T-cell (primary cell): ENCODE measurements at regions not wholly inside any gene's neighbourhood (a gene's known extent, or its start where the extent isn't known, plus 50 kb on each side); places are given as distances from the start of the nearest gene placed in this dataset.

Experiments
- ATAC-seq, 4 experiments: fragments of 200-7000 bp in 3 of 4; fragments of 150-1000 bp in 1 of 4; cut with Tn5 transposase; replicated peaks in 1 of 4; 1 replicate in 3 of 4; 2 replicates in 1 of 4; pipeline ENCODE4 v1.10.0; 2021; ENCODE audit warnings: moderate library complexity in 3 of 4, mild to moderate bottlenecking in 2 of 4, moderate number of reproducible peaks in 1 of 4
- CTCF ChIA-PET, 2 donors: fragments of 300-600 bp; sonication (Branson Sonifier 250); formaldehyde crosslinking; loops; one replicate each; lab custom pipeline; 2022; ENCODE audit warnings: antibody characterized with exemption in 2 of 2; lab: Charles Lee
- POLR2A ChIA-PET, 2 donors: fragments of 300-600 bp; sonication (Branson Sonifier 250); formaldehyde crosslinking; loops; one replicate each; lab custom pipeline; 2022; ENCODE audit warnings: antibody characterized with exemption in 2 of 2; lab: Charles Lee
- DNase-seq, 35 experiments: peaks; one replicate each; pipeline versions ENCODE4 v3.0.0 to v3.0.0-alpha.2; 2013 to 2023
- H3K27ac ChIP-seq: one replicate; pipeline ENCODE4 v1.5.1; 2013; ENCODE audit warnings: low read length
- H3K27me3 ChIP-seq, 2 experiments: replicated peaks in 1 of 2; 1 replicate in 1 of 2; 2 replicates in 1 of 2; pipeline versions ENCODE4 v1.6.1 to v1.7.0; 2013; ENCODE audit warnings: low read length in 1 of 2, mixed read lengths in 1 of 2; ENCODE audit not compliant: control insufficient read depth in 2 of 2, insufficient read depth in 2 of 2; ENCODE audit errors: extremely low read depth in 1 of 2
- H3K36me3 ChIP-seq, 2 donors: 1 replicate in 1 of 2; 2 replicates in 1 of 2; pipeline versions ENCODE4 v1.6.1 to v1.7.0; 2013; ENCODE audit warnings: low read length in 1 of 2; ENCODE audit not compliant: control insufficient read depth in 2 of 2, insufficient read depth in 1 of 2; ENCODE audit errors: extremely low read depth in 1 of 2
- H3K4me1 ChIP-seq, 2 experiments: 1 replicate in 1 of 2; 2 replicates in 1 of 2; pipeline versions ENCODE4 v1.6.1 to v1.7.0; 2013; ENCODE audit warnings: low read length in 2 of 2, mixed read lengths in 1 of 2; ENCODE audit not compliant: insufficient read depth in 2 of 2, control insufficient read depth in 1 of 2; ENCODE audit errors: extremely low read depth in 1 of 2
- H3K4me3 ChIP-seq, 2 donors: 1 replicate in 1 of 2; 2 replicates in 1 of 2; pipeline versions ENCODE4 v1.5.1 to v1.7.0; 2013; ENCODE audit warnings: mild to moderate bottlenecking in 2 of 2, low read length in 1 of 2, moderate library complexity in 1 of 2; ENCODE audit not compliant: control insufficient read depth in 1 of 2; ENCODE audit errors: extremely low read depth in 1 of 2
- H3K9me3 ChIP-seq: 2 replicates; pipeline ENCODE4 v1.7.0; 2013
- H3K27ac Mint-ChIP-seq, 2 donors: one replicate each; pipeline ENCODE4 v1.8.0; 2020 to 2021; ENCODE audit warnings: mild to moderate bottlenecking in 2 of 2, mixed read lengths in 2 of 2
- H3K27me3 Mint-ChIP-seq, 2 donors: one replicate each; pipeline ENCODE4 v1.8.0; 2021 to 2022; ENCODE audit warnings: mixed read lengths in 2 of 2
- H3K36me3 Mint-ChIP-seq: one replicate; pipeline ENCODE4 v1.8.0; 2021; ENCODE audit warnings: mixed read lengths
- H3K4me1 Mint-ChIP-seq, 3 donors: one replicate each; pipeline ENCODE4 v1.8.0; 2020 to 2022; ENCODE audit warnings: mixed read lengths in 3 of 3, mild to moderate bottlenecking in 1 of 3
- H3K4me3 Mint-ChIP-seq, 3 donors: one replicate each; pipeline ENCODE4 v1.8.0; 2020 to 2022; ENCODE audit warnings: mild to moderate bottlenecking in 3 of 3, mixed read lengths in 3 of 3, moderate library complexity in 3 of 3
- H3K9me3 Mint-ChIP-seq, 3 donors: one replicate each; pipeline ENCODE4 v1.8.0; 2020 to 2022; ENCODE audit warnings: mixed read lengths in 3 of 3
- WGBS: methylation state at CpG from one replicate; pipeline ENCODE4 v1.1.5; 2013; ENCODE audit warnings: missing lambda C conversion rate; ENCODE audit not compliant: insufficient coverage; 5-methylcytosine and 5-hydroxymethylcytosine counted together

DNA sequence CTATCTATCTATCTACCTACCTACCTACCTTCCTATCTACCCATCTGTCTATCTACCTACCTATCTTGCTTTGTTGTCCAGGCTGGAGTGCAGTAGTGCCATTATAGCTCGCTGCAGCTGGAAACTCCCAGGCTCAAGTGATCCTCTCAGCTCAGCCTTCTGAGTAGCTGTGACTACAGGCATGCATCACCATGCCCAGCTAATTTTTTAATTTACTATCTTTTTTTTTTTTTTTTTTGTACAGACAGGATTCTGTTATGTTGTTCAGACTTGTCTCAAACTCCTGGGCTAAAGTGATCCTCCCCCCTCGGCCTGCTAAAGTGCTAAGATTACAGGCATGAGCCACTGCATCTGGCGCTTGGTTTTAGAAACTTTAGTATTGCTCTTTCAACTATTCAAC, 762.4 kb downstream of the SLC6A15 start:
- H3K27ac ChIP-seq, result no peak overlapping the region
- Mint-ChIP-seq H3K9me3 (peaks cover 5 to 28% (median 13%) of the 10 kb centered on the region in 3 donors), H3K36me3 (no peaks in the 10 kb centered on the region), H3K4me3 (no peak overlapping the region), H3K4me1 (no peaks in the 10 kb centered on the region), H3K27ac (no peak overlapping the region), H3K27me3 (no peaks in the 10 kb centered on the region)
- no peaks in the 10 kb centered on the region for H3K27me3 ChIP-seq
- no peaks in the 10 kb centered on the region for H3K36me3 ChIP-seq
- no peaks in the 10 kb centered on the region for H3K9me3 ChIP-seq
- no peak for ATAC-seq
- DNase-seq, result no peak
- ChIA-PET POLR2A (interaction anchor here in 1 of 2 donors (0.6 kb wide), 2 partner anchors 27 to 1316 kb away, joined by 4 read pairs; no protein-coding TSS in a partner anchor), CTCF (no interaction called here)
- H3K4me3 ChIP-seq, result no peak overlapping the region
- no peaks in the 10 kb centered on the region for H3K4me1 ChIP-seq
- WGBS, result 75% methylated on average over 1 of the region's 3 CpGs

DNA sequence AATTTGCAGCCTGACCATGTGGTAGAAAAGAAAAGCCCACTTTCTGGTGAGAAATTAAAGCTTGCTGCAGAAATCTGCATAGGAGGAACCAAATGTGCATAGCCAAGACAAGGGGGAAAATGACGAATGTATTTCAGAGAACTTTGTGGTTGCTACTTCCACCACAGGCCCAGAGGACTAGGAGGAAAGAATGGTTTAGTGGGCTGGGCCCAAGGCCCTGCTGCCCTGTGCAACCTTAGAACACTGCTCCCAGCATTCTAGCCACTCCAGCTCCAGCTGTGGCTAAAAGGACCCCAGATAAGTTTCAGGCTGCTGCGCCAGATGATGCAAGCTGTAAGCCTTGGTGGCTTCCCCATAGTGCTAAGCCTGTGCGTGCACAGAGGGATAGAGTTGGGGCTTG, 764.3 kb downstream of the SLC6A15 start:
- Mint-ChIP-seq H3K27ac (no peak overlapping the region), H3K4me3 (no peak overlapping the region), H3K36me3 (no peaks in the 10 kb centered on the region), H3K9me3 (peaks cover 5 to 23% (median 11%) of the 10 kb centered on the region in 3 donors), H3K27me3 (no peaks in the 10 kb centered on the region), H3K4me1 (no peaks in the 10 kb centered on the region)
- H3K36me3 ChIP-seq, result no peaks in the 10 kb centered on the region
- WGBS, result 80% methylated on average over 2 of the region's 3 CpGs
- no peaks in the 10 kb centered on the region for H3K9me3 ChIP-seq
- DNase-seq (no peak), ATAC-seq (no peak)
- POLR2A ChIA-PET, result no interaction called here
- no peaks in the 10 kb centered on the region for H3K27me3 ChIP-seq
- no peak overlapping the region for H3K4me3 ChIP-seq
- CTCF ChIA-PET, result no interaction called here
- no peaks in the 10 kb centered on the region for H3K4me1 ChIP-seq
- H3K27ac ChIP-seq, result no peak overlapping the region

DNA sequence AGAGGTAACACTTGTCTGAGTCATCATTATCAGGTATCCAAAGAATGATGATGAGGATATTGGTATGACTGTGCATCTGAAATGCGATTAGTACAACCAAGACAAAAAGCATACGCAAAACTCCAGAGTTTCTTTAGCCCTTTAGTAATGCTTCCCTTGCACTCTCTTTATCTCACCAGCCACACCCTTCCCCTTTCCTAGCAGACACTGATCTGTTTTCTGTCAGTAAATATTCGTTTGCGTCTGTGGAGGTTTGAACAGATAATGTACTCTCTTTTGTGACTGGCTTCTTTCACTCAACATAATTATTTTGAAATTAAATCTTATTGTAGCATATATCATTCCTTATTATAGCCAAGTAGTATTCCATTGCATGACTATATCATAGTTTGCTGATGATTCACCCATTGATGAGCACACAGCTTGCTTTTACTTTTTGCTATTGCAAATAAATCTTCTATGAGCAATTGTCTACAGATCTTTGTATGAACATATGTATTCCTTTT, 775.7 kb downstream of the SLC6A15 start:
- Mint-ChIP-seq H3K27me3 (no peaks in the 10 kb centered on the region), H3K27ac (no peak overlapping the region), H3K4me3 (no peak overlapping the region), H3K4me1 (no peaks in the 10 kb centered on the region), H3K9me3 (peaks cover 0 to 9% (median 6%) of the 10 kb centered on the region in 3 donors), H3K36me3 (no peaks in the 10 kb centered on the region)
- no peak overlapping the region for H3K4me3 ChIP-seq
- H3K36me3 ChIP-seq, result no peaks in the 10 kb centered on the region
- no peak for DNase-seq
- POLR2A ChIA-PET, result interaction anchor here in 1 of 2 donors (0.6 kb wide), 1 partner anchor 321 kb away, joined by 4 read pairs; no protein-coding TSS in a partner anchor
- CTCF ChIA-PET, result no interaction called here
- ATAC-seq, result no peak
- whole genome bisulfite sequencing, result no CpG with 5 or more reads among the region's 4 CpGs
- no peak overlapping the region for H3K27ac ChIP-seq
- no peaks in the 10 kb centered on the region for H3K4me1 ChIP-seq
- H3K9me3 ChIP-seq, result no peaks in the 10 kb centered on the region
- H3K27me3 ChIP-seq, result no peaks in the 10 kb centered on the region

DNA sequence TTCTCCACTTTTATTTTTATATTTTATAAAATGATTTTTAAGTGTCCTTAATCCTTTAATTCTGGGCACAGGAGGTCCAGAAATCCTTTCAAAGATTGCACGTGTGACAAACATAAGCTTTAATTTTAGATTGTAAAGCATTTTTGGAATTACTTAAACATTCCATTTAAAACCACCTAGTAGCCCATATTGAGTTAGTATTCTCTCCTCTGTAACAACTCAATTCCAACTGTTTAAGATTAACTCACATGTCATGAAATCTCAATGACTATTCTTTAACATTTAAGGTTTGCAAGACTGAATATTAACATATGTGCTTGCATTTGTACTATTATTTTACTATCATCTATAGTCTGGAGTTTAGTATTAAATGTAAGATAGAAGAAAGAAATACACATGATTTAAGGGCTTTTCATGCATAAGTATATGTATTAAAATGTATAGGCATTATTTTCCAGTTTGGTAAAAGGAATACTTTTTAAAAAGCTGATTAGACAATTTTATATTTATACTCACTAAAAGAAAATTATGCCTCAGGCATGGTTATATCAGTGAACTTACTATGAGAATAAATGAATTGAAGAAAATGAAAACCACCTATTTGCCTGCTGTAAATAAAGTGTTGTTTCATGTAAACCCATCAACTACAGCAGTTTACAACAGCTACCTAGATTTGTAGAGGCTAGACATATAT, 776.9 kb downstream of the SLC6A15 start:
- H3K36me3 ChIP-seq, result no peaks in the 10 kb centered on the region
- no CpG with 5 or more reads among the region's 1 CpG for WGBS
- no peak for ATAC-seq

DNA sequence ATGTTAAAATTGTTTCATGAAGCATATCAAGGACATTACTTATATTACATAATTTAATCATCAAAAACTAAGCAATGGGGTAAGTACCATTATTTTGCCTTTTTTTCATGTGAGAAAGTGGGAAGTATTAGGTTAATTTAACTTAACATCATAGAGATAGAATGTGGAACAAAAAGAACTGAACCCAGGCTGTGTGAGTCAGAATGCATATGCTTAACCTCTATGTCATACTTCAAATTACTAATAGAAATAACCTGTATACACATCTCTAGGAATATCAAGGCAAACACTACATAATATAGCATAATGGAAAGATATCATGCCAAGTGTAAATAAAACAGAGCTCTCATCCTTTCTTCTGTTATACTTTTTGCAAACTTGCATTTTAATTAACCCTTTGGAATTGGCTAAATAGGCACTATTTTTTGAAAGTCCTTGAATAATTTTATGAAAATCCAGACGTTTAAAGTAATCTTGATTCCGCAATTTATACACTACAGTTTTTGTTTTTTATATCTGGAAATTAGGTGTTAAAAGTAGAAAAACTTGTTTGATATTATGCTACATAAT, 777.7 kb downstream of the SLC6A15 start:
- Histone ChIP-seq H3K4me1 (no peaks in the 10 kb centered on the region), H3K4me3 (no peak overlapping the region), H3K27me3 (no peaks in the 10 kb centered on the region), H3K9me3 (no peaks in the 10 kb centered on the region), H3K27ac (no peak overlapping the region), H3K36me3 (no peaks in the 10 kb centered on the region)
- ATAC-seq, result no peak
- ChIA-PET POLR2A (no interaction called here), CTCF (interaction anchor here in 1 of 2 donors (0.7 kb wide), 1 partner anchor 56 kb away, joined by 3 read pairs; no protein-coding TSS in a partner anchor)
- no peak overlapping the region for H3K4me3 Mint-ChIP-seq
- no peak overlapping the region for H3K27ac Mint-ChIP-seq
- no peaks in the 10 kb centered on the region for H3K36me3 Mint-ChIP-seq
- no CpG with 5 or more reads among the region's 2 CpGs for WGBS
- no peaks in the 10 kb centered on the region for H3K27me3 Mint-ChIP-seq
- peaks cover 0 to 4% (median 0%) of the 10 kb centered on the region in 3 donors for H3K9me3 Mint-ChIP-seq
- H3K4me1 Mint-ChIP-seq, result no peaks in the 10 kb centered on the region
- DNase-seq, result no peak

More for the DNA sequence above, 776.9 kb downstream of the SLC6A15 start:
- Histone ChIP-seq H3K4me1 (no peaks in the 10 kb centered on the region), H3K4me3 (no peak overlapping the region), H3K27me3 (no peaks in the 10 kb centered on the region), H3K9me3 (no peaks in the 10 kb centered on the region), H3K27ac (no peak overlapping the region)
- H3K36me3 Mint-ChIP-seq, result no peaks in the 10 kb centered on the region
- H3K27me3 Mint-ChIP-seq, result no peaks in the 10 kb centered on the region
- H3K4me1 Mint-ChIP-seq, result no peaks in the 10 kb centered on the region
- no peak overlapping the region for H3K27ac Mint-ChIP-seq
- H3K9me3 Mint-ChIP-seq, result peaks cover 0 to 8% (median 7%) of the 10 kb centered on the region in 3 donors
- no peak for DNase-seq
- ChIA-PET CTCF (no interaction called here), POLR2A (no interaction called here)
- H3K4me3 Mint-ChIP-seq, result no peak overlapping the region

DNA sequence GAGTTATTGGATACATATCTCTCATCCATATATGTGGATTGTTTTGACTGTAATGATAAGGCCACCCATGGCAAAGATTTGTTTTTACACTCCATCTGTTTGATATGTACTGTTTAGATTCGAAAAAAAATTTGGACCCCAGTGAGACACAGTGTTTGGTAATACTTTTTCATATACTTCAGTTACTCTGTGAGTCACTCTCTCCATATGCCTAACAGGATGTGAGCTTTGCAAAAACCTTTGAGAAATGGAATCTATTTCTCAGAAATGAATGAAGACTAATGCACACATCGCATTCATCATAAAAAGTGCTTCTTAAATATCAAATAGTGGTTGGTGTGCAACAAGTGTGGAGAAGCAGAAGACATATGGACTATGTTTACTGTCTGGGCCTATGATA, 781.5 kb downstream of the SLC6A15 start:
- POLR2A ChIA-PET, result no interaction called here

More for the DNA sequence above, 781.5 kb downstream of the SLC6A15 start:
- no CpG with 5 or more reads among the region's 2 CpGs for WGBS
- Mint-ChIP-seq H3K4me1 (no peaks in the 10 kb centered on the region), H3K4me3 (no peak overlapping the region), H3K36me3 (no peaks in the 10 kb centered on the region), H3K9me3 (peaks cover 0 to 4% (median 0%) of the 10 kb centered on the region in 3 donors), H3K27me3 (no peaks in the 10 kb centered on the region), H3K27ac (no peak overlapping the region)
- Histone ChIP-seq H3K4me3 (no peak overlapping the region), H3K4me1 (no peaks in the 10 kb centered on the region), H3K27ac (no peak overlapping the region), H3K36me3 (no peaks in the 10 kb centered on the region), H3K9me3 (no peaks in the 10 kb centered on the region), H3K27me3 (no peaks in the 10 kb centered on the region)
- no peak for ATAC-seq
- no peak for DNase-seq
- CTCF ChIA-PET, result no interaction called here
